CD4-positive, alpha-beta T cell treated with Interferon alpha-2 for 1 hour (primary cell): ENCODE measurements at regions not wholly inside any gene's neighbourhood (a gene's known extent, or its start where the extent isn't known, plus 50 kb on each side); places are given as distances from the start of the nearest gene placed in this dataset.
A peak's percentile ranks its signal among the peaks of the same experiment; 100 is the strongest.

Experiments used
- DNase-seq, 2 donors: peaks; one replicate each; pipeline ENCODE4 v3.0.0-alpha.2; 2020 to 2022

DNA sequence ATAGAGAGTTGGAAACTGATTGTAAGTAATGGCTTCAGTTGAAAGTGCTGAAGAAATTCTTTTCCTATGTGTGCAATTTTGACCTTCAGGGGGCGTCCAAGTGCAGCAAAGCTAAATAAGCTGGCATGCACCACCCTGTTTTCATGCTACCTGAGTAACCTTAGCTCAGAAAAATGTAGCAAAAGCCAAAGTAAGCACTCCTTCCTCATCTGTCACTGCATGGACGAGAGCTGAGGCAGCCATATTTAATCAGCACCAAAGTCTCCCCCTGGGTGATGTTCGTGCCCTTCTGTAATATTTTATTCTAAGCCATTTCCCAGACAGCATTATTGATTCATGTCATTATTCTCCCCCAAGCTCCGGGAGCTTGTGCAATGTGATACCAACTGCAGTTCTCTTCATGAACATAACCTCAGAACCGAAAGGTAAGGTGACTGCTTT lies 123.1 kb downstream of the RPS12 start:
- no peak for DNase-seq

DNA sequence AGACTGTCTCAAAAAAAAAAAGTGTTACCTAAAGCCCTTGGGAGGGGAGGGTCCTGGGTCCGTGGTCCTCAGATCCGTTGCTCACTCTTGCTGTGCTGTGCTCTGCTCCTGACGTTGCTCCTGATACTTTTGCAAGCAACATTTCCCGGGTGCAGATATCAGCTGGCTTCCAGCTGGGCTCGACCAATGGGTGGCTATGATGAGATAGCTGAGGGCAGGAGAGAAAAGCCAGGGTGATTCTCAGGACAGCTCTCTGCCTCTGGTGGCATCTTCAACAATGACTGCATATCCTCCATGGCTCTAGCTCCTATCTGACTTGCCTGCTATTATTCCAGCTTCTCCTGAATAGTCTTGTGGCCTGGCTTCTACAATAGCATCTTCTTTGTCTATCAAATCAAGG lies 134.5 kb downstream of the RPS12 start:
- DNase-seq: no peak

DNA sequence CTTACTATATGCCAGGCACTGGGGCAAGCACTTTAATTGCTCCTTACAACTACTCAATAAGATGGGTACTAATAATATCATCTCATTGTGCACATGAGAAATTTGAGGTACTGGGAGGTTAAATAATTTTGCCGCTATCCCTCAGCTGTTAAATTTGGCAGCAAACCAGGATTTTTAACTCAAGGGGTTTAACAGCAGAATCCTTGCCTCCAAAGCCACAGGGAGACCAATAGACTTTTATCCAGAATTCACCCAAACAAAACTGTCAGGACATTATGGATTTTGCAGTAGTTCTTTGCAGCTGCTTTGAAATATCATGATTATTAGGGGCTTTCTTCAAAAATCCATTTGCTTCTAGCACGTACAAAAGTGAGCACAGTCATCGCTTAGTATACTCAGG lies 136.2 kb downstream of the RPS12 start:
- no peak for DNase-seq

DNA sequence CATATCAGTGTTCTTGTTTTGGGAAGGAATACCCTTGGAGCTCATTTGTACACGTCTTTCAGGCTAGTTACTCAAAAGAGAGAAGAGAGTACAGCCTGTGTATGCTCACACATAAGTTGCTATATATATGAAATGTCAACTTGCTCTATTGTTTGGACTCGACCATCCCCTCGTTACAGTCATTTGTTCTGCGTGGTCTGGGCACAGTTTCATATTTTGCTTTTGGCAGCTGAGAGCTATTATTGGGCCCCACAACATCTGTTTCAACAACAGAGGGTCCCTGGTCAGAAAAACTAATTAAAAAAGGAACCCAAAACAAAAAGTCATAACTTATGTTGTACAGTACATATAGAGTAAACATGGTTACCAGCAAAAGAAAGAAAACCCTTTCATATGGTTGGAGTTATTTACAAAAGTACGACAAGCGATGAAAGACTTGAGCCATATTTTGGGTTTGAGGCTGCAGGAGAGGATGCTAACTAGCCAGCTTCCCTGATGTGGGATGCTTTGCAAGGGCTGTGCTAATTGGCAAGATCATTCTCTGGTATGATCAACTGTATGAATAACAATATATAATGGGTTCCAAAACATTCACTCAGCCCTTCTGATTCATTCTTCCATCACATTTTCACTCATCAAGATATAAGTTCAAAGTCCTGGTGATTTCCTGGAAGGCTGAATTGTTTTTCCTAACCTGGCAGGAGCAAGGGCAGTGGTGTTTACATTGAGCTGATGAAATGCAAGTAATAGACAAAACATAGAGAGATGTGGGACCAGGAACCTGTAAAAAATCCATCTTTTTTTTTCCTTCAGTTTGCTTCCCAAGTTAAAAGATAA lies 137.9 kb downstream of the RPS12 start:
- no peak for DNase-seq

DNA sequence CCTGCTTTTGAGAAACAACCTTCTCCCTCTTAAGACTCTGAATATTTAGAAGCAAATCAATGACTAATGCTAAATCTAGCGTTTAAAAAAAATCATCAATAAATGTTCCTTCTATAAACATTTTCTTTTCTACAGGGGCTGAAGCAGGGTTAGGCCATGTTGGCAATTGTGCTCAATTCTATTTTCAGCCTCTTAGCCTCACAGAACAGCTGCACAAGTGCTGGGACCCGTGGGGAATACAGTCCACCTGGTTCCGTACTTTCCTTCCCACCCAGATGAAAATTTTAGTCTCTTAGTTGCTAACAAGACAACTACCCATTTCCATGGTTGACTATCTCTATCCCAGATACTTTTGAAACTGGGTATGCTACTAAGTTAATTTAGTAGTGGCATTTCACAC lies 138.6 kb downstream of the RPS12 start:
- no peak for DNase-seq

DNA sequence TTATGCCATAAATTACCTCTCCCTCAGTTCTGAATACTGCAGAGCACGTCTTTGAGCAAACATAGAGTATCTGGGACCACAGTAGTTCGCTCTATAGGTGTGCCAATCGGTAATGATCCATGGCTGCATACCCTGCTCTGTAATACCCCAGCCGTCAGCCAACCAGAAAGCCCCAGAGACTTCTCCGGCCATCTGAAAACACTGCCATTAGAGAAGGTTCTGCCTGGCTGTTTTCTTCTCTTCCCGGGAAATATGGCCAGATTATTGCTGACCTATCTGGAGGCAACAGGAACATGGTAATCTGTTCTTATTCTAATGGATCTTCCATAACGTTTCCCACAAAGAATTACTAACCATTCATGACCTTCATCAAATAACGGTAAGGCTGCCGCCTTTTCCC lies 139.9 kb downstream of the RPS12 start:
- no peak for DNase-seq

DNA sequence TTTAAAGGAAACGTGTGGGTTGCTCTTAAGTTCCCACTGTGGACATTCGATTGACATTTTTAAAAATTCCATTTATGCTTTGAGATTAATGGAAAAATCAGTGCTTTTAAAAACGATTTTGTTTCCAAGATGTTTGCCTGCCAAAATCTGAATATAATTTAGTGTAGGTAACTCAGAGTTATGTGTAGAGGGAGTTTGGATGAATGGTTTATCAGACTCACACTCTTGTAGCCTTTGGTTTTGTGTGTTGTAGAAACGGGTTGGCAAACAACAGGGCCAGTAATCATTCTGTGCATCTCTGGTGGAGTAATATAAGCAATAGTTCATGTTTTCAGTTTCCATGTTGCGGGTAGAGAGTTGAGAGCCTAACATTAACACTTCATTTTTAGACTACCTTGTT lies 140.6 kb downstream of the RPS12 start:
- DNase-seq: no peak

DNA sequence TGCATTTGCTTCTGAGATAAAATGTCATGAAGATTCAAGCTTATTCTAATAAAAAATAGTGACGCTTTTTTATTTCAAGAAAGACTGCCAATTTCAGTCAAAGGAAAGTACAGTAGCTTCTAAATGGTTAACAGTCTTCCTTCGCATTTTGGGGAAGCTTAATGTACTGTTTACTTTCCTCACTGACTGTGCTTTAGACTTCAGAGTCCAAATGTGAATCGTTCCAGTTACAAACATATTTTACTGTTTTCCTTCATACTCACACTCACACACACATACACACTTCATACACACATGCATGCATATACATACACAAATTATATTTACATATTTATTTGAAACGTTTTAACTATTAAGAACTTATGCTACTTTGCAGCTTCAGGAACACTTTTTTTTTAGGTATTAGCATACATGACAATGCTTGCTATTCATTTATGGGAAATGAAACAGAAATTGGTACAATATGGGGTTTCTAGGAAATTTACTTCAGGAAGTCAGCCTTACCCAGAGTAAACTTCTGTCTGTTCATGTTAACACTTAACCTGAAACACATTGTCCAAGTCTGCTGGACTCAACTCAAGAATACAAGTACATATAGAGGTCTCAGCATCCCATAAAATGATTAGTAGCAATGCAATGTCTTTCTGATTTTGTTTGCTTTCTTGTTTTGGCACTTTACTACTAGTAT lies 145.4 kb downstream of the RPS12 start:
- no peak for DNase-seq

DNA sequence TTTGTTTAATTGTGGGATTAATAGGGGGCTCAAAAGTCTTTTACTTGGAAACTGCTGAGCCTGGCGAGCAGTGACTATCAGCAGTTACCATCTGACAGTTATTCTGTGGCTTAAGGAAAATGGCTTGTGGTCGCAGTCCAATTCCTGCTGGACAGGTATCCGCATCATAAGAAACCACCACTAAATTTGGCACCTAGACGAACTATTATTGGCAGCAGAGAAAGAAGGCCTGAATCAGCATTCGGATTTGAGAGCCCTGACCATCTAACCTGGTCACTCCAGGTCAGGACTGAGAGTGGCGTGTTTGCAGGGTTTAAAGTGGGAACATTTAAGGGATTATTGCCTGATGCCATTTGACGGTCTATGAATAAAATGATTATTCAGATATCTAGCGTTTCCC lies 146.4 kb downstream of the RPS12 start:
- DNase-seq: no peak

DNA sequence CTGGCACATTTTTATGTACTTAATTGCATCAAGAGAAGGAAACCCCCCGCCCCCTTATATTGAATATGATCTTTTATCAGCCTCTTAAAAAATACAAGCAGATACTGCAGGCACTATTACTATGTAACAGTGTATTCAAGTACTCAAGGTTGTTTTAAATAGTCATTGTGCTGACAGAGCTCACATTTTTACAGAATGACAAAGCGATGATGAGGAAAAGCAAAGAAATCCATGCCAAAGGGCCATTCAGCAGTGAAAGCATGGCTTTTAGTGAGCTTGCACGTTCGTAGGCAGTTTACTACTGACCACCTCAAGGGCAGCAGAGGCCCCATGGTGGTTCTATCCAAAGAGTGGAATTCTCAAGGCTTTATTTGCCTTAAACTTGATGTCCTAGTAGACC lies 146.8 kb downstream of the RPS12 start:
- no peak for DNase-seq

DNA sequence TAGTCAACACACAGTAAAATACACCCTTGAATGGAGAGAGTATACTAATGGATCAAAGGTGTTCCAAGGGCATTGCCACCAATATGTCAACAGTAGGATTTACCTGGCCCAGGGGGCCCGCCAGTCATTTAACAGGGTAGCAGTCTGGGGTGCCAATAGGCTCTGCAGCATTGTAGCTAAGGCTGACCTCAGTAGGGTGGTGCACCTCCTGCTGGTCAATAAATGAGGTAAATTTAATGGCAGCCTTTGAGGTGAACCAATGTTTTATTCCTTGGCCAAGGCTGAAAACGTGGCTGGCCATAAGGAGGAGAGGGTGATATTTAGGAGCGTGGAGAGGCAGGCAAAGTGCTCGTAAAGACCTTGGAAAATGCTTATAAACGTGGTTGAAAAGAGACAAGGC lies 147.2 kb downstream of the RPS12 start:
- no peak for DNase-seq

DNA sequence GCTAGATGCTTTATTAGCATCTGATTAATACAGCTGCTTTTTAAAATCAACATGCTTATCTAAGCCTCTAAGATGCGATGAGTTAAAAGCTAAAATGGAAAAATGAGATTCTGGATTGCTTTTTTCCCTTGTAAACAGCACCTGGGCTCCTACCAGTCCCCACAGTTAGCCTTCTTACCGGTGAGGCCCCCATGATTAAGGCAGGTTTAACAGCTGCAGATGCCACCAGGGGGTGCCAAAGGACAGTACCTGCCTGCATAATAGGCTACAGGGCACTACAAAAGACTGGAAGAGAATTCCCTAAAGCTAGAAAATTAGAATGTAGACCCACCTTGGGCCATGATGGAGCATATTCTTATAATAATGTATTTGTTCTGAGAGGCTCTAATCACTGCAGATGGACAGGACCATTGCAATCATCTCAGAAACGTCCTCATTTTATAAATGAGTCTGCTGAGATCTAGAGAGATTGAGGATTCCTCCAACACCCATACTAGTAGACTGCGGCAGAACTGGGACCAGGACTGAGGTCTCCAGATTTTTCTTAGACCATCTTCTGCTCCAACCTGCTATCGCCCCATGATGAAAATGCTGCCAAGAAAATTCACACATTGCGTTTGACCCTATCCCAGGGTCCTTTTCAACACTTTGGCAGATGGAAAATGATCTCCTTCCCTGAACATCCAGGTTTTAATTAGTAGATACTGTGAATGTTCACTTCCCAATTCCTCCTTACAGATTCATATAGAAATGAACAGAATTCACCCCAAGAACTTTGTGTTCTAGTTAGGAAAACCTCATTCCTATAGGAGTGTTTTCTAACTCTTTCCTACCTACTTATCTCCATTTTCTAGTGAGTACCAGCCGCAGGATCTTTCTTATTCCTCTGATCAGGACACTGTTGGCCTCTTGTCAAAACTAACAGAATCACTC lies 148.8 kb downstream of the RPS12 start:
- DNase-seq: peak in 1 of 2 donors; percentile 52

DNA sequence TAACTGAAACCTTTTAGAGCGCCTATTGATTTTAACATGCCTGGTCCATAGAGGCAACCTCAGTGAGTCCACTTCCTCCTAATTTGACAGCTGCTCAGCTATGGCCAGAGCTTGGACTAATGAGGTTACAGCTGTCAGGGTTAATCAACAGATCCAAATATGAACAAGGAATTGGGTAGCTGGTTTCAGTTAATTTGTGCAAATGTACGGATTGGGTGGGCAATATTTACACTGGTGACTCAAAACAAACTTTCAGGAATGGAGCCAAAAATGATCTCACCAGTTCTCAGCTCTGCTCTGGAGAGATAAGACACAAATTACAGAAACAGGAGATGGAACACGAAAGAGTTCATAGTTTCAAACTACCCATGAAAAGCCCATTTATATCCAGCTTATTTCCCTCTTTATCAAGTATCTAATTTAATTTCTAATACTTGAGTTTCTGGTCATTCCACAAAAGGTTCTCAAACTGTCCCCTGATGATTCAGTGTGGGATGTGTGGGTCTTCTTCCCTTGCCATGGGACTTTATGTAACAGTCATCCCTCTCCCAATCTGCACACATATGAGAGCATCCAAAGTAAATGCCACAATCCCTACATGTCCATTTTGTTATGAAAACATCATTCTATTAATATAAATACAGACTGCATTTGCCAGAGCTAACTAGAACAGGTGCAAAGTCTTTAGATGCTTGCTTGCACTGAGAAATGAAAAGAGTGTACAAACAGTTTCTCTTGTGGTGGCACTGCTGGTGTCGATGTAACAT lies 149.9 kb downstream of the RPS12 start:
- DNase-seq: no peak

DNA sequence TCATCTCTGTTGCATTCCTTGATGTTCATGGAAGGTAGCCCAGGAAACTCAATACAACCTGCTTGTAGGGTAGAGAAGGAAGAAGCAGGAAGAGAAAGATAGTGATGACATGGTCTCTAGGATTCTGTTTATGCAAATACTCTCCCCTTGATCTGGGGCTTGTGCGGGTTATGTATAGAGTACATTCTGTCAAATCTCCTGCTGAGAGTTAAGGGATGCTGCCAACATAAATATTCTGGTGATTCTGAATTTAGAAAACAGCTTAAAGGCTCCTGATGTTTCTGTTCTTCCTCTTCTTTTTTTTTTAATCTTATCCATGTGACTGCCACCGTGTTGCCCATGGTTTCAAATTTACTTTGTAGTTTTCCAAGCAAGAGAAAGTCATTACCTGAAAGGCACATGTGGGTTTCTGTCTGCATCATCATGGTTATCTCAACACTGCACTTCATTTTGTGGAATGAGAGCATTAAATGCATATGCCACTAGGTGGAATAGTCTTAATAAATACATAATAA lies 150.6 kb downstream of the RPS12 start:
- no peak for DNase-seq

DNA sequence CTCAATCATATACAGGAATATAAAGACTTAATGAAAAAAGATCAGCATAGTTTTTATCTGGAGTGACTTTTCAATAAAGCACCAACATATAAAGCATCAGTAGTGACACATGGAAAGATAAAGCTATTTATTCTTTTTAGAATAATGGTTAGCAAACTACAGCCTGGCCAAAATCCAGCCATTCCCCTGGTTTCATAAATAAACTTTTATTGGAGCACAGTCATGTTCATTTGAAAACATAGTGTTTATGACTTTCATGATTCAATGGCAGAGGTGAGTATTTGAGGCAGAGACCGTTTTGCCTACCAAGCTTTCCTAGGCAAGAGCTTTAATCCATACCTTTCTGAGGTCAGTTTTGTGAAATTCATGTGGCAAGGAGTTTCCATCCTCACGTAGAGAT lies 153.5 kb downstream of the RPS12 start:
- no peak for DNase-seq

DNA sequence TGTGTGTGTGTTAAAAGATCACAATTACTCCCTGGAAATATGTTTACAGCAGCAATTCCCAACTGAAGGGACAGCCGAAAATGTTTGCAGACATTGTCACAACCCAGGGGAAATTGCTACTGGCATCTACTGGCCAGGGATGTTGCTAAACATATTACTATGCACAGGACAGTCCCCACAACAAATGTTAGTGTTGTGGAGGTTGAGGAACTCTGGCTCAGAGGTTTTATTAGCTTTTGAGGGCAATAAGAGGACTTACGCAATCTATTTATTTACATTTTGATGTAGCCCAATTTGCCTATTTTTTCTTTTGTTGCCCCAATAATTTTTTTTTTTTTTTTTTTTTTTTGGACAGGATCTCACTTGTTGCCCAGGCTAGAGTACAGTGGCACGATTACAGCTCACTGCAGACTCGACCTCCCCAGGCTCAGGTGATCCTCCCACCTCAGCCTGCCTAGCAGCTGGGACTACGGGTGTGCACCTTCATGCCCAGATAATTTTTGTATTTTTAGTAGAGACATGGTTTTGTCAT lies 154.1 kb downstream of the RPS12 start:
- DNase-seq: no peak

DNA sequence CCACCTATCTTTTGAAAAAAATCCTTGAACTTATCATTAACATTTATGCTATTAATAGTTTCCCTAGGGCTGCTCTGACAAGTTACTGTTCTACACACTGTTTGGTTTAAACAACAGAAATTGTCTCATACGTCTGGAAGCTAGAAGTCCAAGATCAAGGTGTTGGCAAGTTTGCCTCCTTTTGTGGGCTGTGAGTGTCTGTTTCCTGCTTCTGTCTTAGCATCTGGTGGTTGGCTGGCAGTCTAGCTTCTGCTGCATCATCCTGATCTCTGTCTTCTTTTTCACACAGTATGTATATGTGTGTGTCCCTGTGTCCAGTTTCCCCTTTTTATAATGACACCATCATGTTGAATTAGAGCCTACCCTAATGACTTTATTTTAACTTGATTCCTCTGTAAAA lies 154.8 kb downstream of the RPS12 start:
- DNase-seq: no peak

DNA sequence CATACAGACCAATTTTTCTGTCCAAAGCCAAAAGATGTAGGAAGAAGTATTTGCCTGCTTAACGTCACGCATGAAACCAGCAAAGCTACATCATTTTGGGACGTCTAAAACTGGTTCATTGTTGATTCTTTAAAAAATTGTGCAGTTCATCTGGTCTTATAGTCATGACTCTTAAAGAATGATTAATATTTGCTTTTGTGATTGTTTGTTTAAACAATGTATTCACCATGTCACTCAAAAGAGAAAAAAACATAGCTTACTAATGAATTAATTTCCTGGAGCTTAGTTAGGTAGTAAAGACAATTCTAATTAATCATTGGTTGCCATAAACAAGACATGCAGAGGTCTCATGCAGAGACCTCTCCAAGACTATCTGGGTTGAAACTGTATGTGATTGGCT lies 157.3 kb downstream of the RPS12 start:
- no peak for DNase-seq

DNA sequence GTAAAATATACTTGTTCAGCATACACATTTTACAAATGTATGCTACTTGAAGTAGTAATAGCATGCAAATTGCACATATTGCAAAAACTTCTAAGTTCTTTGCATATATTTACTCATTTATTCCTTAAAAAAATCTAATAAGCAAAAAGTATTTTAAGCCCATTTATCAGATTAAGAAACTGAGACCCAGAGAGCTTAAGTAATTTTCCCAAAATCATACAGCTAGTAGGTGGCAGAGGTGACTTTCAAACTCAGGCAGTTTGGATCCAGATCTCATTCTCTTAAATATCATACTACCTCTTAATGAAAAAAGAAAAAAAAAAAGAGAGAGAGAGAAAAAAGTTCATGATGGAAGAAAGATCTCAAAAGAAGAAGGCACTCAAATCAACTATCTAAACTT lies 157.9 kb downstream of the RPS12 start:
- no peak for DNase-seq

DNA sequence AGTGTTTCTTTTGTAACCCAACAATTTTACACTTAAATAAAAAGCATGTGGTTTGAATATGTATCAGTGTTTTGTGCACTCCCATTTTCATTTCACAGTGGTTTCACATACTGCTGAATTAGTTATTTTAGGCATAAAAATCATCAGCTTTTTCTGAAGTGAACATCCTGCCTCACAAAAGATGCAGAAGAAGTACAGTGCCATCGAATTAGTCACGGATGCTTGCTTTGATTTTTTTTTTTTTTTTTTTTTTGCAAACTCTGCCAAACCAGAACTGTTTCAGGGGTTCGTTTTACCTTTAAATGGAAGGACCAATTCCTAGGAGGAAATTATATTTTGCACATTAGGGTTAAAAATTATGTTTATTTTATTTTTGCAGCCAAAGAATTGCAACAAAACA lies 158.6 kb downstream of the RPS12 start:
- no peak for DNase-seq

DNA sequence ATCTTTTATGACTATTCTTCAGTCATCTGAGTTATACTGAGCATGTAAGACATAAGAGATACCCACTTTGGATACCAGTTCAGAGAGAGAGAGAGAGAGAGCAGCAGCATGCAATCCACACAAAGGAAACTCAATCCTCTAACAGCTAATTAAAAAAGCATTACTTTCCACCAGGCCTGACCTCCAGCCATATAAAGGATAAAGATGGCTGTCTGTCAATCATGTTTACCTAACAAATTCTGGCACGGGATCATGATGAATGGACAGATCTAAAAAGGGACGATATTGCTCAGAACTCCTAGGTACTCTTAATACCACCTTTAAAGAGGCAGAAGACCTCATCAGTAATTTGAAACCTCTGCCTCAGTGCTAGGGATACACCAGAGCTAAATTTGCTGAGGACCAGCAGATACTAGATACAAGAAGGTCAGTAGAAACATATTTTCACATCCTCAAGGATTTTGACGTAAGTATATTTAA lies 159.2 kb downstream of the RPS12 start:
- no peak for DNase-seq

DNA sequence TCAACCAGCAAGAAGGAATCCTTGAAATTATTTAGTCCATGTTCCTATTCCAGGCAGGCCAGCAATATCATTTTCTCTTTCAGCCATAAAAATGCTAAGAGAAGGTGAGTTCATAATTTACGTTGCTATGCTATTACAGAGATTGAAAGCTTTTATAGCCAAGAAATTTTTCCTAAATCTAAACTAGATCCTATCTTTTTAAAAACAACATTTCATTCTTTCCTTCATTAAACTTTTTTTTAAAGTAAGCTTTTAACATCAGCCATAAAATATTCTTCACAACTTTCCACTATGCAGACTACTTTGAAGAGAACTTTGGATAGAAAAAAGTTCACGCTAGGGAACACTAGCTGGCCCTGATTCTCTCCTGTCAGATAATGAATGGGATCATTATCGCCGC lies 159.8 kb downstream of the RPS12 start:
- no peak for DNase-seq
